ENCODE measurements at regions not wholly inside any gene's neighbourhood (a gene's known extent, or its start where the extent isn't known, plus 50 kb on each side); places are given as distances from the start of the nearest gene placed in this dataset.

GRCh38 chr4:58225460-58225859, 1115.3 kb upstream of the IGFBP7 start:
- DNase-seq (ENCODE audit: low read depth in 4 of 4, low spot score in 3 of 4): no peak

DNA sequence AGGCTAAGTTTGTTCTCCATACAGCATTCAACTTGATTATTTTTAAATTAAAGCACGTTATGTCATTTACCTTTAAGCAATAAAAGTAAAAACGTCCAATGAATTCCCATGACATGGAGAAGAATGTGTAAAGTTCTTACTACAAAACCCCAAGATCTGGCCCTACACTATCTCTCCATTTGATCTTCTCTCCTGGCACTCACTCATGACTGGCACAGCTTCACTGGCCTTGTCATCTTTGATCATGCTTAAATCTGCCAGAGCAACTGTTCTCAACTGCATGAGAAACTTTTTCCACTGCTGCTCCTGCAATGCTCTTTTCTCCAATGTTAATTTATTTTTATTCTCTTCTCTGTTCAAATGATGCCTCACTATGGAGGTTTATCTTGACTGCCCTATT, 1109.0 kb upstream of the IGFBP7 start:
- no peak for DNase-seq (ENCODE audit: low read depth in 4 of 4, low spot score in 3 of 4)

DNA sequence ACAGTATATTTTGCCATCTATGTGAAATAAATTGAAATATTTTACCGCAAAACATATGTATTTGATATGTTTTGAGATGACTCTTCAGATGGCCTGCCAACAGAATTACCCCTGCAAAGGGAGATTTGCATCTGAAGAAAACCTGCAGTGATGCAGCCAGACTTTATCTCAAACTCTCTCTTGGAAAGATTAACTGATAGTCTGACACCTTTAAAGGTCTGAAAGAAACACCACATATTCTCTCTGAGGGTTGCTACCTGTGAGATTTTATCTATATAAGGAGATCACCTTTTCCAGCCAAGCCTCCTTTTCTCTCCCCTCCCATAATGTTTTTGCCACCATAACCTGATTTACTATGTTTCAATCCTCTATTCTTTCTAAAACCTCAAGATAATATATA, 1106.3 kb upstream of the IGFBP7 start:
- no peak for DNase-seq (ENCODE audit: low read depth in 4 of 4, low spot score in 3 of 4)

- no peak for DNase-seq (ENCODE audit: low read depth in 4 of 4, low spot score in 3 of 4)
Observed at GRCh38 chr4:58214376-58214775, 1104.2 kb upstream of the IGFBP7 start.

DNA sequence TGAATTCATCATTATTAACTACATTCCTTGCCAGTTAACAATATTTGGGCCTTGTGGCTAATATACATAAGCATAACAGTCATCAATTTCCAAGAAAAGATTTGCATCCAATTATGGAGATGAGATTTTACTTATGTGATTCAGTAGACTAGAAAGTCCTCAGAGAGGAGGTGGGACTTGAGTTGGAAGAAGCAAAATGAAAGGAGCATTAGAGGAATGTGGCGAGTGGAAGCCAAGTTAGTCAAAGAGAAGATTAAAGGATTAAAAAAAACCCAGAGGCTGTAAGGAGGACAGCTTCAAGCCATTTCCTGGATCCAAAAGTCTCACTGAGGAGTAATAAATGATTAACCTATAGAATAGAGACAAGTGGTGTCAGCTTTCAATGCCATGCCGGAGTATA, 1099.4 kb upstream of the IGFBP7 start:
- DNase-seq (ENCODE audit: low read depth in 4 of 4, low spot score in 3 of 4): no peak

DNA sequence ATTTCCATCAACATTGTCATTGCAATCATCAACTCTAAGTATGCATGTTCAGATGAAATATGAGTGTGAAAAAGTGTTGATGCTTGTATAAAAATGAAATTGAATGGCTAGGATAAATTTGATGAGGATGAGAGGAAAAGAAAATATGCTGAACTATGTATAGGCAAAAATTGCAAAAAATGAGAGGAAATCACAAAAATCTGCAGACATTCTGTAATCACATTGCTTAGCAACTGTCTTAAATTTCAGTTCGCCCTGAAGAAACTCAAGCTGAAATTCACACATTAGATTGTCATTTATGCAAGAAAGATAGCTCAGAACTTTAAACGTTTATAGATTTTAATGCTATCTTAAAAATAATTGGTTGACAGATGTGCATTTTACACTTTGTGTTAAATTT, 1098.8 kb upstream of the IGFBP7 start:
- no peak for DNase-seq (ENCODE audit: low read depth in 4 of 4, low spot score in 3 of 4)

- no peak for DNase-seq (ENCODE audit: low read depth in 4 of 4, low spot score in 3 of 4)
Observed at GRCh38 chr4:58205446-58206235, 1095.5 kb upstream of the IGFBP7 start.

GRCh38 chr4:58192217-58192616, 1082.0 kb upstream of the IGFBP7 start:
- no peak for DNase-seq (ENCODE audit: low read depth in 4 of 4, low spot score in 3 of 4)

DNA sequence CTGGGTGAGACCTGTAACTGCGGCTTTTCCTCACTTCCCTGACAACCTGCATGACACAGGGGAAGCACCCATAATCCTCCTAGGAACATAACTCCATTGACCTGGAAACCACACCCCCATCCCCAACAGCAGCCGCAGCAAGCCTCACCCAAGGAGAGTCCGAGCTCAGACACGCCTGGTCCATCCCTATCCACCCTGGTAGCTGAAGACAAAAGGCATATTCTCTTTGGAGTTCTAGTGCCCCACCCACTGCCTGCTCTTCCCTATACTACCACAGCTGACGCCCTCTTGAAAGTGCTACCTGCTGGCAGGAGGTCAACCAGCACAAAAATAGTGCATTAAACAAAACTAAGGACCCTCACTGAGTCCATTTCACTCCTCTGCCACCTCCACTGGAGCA, 1080.9 kb upstream of the IGFBP7 start:
- no peak for DNase-seq (ENCODE audit: low read depth in 4 of 4, low spot score in 3 of 4)

- DNase-seq (ENCODE audit: low read depth in 4 of 4, low spot score in 3 of 4): no peak
Observed at GRCh38 chr4:58188316-58188715, 1078.1 kb upstream of the IGFBP7 start.

GRCh38 chr4:58175024-58175423, 1064.8 kb upstream of the IGFBP7 start:
- no peak for DNase-seq (ENCODE audit: low read depth in 4 of 4, low spot score in 3 of 4)

DNA sequence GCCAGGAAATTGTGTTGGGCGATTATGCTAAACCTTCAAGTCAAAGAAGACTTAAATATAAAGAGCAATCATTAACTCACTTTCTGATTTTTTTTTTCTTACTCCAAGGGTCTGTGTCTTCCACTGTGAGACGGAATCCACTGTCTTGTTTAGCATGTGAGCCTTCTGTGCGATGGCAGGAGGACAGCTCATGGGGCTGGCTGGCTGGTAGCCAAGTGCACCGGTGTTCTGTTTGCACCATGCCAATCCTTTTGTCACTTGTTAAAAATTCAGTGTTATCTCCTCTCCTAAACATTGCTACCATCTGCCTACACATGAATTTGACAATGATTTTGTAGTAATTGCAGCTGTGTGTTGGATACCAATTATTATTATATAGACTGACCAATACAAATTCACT, 1056.3 kb upstream of the IGFBP7 start:
- DNase-seq (ENCODE audit: low read depth in 4 of 4, low spot score in 3 of 4): no peak

- no peak for DNase-seq (ENCODE audit: low read depth in 4 of 4, low spot score in 3 of 4)
Observed at GRCh38 chr4:58163156-58163555, 1053.0 kb upstream of the IGFBP7 start.

GRCh38 chr4:58149404-58150085, 1039.4 kb upstream of the IGFBP7 start:
- no peak for DNase-seq (ENCODE audit: low read depth in 4 of 4, low spot score in 3 of 4)

GRCh38 chr4:58144721-58145120, 1034.5 kb upstream of the IGFBP7 start:
- no peak for DNase-seq (ENCODE audit: low read depth in 4 of 4, low spot score in 3 of 4)

DNA sequence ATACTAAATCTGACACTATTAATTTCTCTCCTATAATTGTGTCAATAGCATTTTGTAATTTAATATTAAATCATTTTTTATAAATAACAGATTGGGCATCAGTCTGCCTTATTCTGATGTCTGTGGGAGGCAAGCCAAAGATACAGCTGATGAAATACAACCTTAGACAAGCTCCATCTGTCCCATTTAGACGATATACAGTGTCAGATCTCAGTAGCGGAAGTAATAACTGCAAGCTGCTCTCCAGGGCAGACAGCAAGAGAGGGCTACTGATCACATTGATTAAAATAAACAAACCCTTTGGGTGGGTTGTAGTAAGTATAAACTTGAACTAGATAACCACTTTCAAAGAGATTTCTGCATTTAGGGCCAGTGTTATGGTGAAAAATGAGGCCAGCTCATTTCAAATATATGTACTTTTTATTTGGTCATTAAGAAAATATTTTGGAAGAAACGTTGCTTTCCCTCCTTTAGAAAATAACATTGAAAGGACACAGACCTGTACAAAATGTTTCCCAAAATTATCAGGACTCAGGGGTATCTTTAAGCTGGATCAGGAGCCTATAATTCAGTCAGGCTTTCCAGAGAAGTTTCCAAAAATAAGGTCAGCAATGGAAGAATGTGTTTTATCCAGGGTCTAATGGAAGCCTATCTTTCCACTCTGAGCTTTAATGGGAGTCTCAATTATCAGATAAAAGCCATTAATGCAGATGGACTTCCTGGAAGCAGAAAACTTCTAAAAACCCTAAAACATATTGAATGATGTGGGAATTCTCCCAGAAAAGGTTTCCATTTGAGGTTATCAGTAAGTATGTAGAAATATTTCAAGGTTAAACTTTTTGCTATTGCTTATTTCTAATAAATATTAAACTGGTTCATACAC, 1028.8 kb upstream of the IGFBP7 start:
- peak in 1 of 4 donors; percentile 8 for DNase-seq (ENCODE audit: low read depth in 4 of 4, low spot score in 3 of 4)

- no peak for DNase-seq (ENCODE audit: low read depth in 4 of 4, low spot score in 3 of 4)
Observed at GRCh38 chr4:58136604-58137003, 1026.4 kb upstream of the IGFBP7 start.

DNA sequence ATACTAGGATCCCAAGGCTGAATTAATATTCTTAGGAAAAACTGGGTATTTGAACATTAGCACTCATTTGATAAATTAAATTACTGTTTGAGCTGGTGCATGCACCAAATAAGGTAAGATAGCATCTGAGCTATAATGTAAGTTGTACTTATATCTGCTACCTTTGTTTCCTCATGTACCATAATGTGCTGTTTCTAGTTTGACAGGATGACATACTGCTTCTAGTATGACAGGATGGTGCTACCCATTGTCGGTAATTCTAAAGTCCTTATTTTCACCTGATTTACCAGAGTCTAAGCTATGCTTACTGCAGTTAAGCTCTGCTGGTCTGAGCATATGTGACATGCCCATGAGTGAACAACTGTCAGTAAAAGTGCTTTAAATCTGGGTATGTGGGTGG, 1017.5 kb upstream of the IGFBP7 start:
- no peak for DNase-seq (ENCODE audit: low read depth in 4 of 4, low spot score in 3 of 4)

- no peak for DNase-seq (ENCODE audit: low read depth in 4 of 4, low spot score in 3 of 4)
Observed at GRCh38 chr4:58119298-58119697, 1009.1 kb upstream of the IGFBP7 start.

DNA sequence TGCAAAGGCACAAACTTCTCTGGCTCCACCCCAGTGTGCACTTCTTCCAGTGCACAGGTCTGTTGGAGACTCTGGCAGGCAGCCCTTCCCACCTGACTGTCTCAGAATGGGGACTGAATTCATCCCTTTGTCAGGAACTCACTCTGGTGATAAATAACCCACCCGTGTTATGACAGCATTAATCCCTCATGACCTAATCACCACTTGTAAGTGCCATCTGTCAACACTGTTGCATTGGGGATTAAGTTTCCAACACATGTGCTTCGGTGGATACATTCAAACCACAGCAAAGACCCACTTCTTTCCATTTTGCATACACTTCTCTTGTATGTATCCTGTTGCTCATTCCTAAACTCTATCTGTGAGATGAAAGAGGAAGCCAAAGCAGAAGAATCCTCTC, 1002.9 kb upstream of the IGFBP7 start:
- no peak for DNase-seq (ENCODE audit: low read depth in 4 of 4, low spot score in 3 of 4)

DNA sequence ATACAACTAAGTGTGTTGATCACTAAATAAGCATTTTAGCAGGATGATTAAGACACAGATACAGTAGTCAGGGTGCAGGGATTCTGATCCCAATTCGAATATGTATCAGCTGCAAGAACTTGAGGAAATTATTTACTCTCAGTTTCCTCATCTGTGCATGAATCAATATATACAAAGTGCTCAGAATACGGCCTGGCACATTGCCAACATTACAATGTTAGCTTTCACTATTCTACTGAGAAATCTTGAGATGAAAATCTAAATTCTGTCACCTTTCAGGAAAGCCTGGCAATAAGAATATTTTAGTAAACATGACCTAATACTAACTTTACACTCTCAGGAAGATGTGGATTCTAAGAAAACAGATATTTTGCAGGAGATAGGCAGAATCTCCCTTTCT, 1001.6 kb upstream of the IGFBP7 start:
- no peak for DNase-seq (ENCODE audit: low read depth in 4 of 4, low spot score in 3 of 4)

Measured in right renal pelvis (tissue), 4 donors.